K562 (cell line): ENCODE measurements at regions not wholly inside any gene's neighbourhood (a gene's known extent, or its start where the extent isn't known, plus 50 kb on each side); places are given as distances from the start of the nearest gene placed in this dataset.

Experiments used
- BRCA1 ChIP-seq, 2 experiments: fragments of 450-650 bp in 1 of 2; sonication (generic) in 1 of 2; formaldehyde crosslinking in 1 of 2; IDR thresholded peaks; 2 replicates each; pipeline versions ENCODE4 v1.5.0 to v1.6.1; 2017 to 2020; ENCODE audit warnings: mild to moderate bottlenecking in 1 of 2, missing genetic modification reagents in 1 of 2
- CC2D1A ChIP-seq: fragments of 450-650 bp; IDR thresholded peaks from 2 replicates; pipeline ENCODE4 v1.6.1; 2017; ENCODE audit warnings: mild to moderate bottlenecking
- CHCHD3 ChIP-seq: fragments of 250-450 bp; sonication (Bioruptor Pico); IDR thresholded peaks from 2 replicates; pipeline ENCODE4 v2.1.2; 2022; ENCODE audit warnings: mild to moderate bottlenecking
- ELF4 ChIP-seq: fragments of 450-650 bp; formaldehyde crosslinking; IDR thresholded peaks from 2 replicates; pipeline ENCODE4 v1.4.0; 2022; ENCODE audit warnings: missing genetic modification characterization
- EP300 ChIP-seq: IDR thresholded peaks from 2 replicates; pipeline ENCODE4 v1.6.1; 2012; ENCODE audit warnings: low read length, improper control_type of control experiment
- HDGF ChIP-seq: fragments of 450-650 bp; IDR thresholded peaks from 2 replicates; pipeline ENCODE4 v1.6.1; 2016
- HIVEP1 ChIP-seq: fragments of 250-450 bp; sonication (Bioruptor Pico); IDR thresholded peaks from 2 replicates; pipeline ENCODE4 v1.4.0; 2020; ENCODE audit warnings: mild to moderate bottlenecking
- KAT8 ChIP-seq: fragments of 450-650 bp; IDR thresholded peaks from 2 replicates; pipeline ENCODE4 v1.6.1; 2016; ENCODE audit warnings: low read depth, mild to moderate bottlenecking
- NFIC ChIP-seq: fragments of 450-650 bp; IDR thresholded peaks from 2 replicates; pipeline ENCODE4 v1.6.1; 2017; ENCODE audit warnings: mild to moderate bottlenecking, inconsistent platforms
- NR2C1 ChIP-seq, 2 experiments: fragments of 450-650 bp; IDR thresholded peaks; 2 replicates each; pipeline ENCODE4 v1.6.1; 2017; ENCODE audit warnings: mild to moderate bottlenecking in 2 of 2, antibody characterized with exemption in 1 of 2, inconsistent platforms in 1 of 2, missing compliant biosample characterization in 1 of 2, missing genetic modification characterization in 1 of 2
- RAD51 ChIP-seq: fragments of 450-650 bp; IDR thresholded peaks from 2 replicates; pipeline ENCODE4 v1.7.1; 2016; ENCODE audit warnings: low read depth, mild to moderate bottlenecking, borderline replicate concordance
- TCF3 ChIP-seq: sonication (generic); formaldehyde crosslinking; IDR thresholded peaks from 2 replicates; pipeline ENCODE4 v1.4.0; 2020; ENCODE audit warnings: mild to moderate bottlenecking, missing genetic modification reagents
- ZKSCAN3 ChIP-seq: fragments of 250-450 bp; sonication (Bioruptor Pico); IDR thresholded peaks from 2 replicates; pipeline ENCODE4 v1.4.0; 2020
- ZNF146 ChIP-seq: IDR thresholded peaks from one replicate; pipeline ENCODE4 v1.6.1; 2018; ENCODE audit warnings: missing compliant biosample characterization; ENCODE audit not compliant: unreplicated experiment
- ZNF76 ChIP-seq: fragments of 250-450 bp; sonication (Bioruptor Pico); IDR thresholded peaks from 2 replicates; pipeline ENCODE4 v1.4.0; 2020; ENCODE audit warnings: mild to moderate bottlenecking, moderate library complexity, borderline replicate concordance
- TF ChIP-seq, protein P1 (sequence below): fragments of 450-650 bp; IDR thresholded peaks from 2 replicates; pipeline ENCODE4 v1.6.1; 2016; ENCODE audit warnings: mild to moderate bottlenecking, moderate library complexity
- TF ChIP-seq, protein P2 (sequence below), 2 experiments: fragments of 450-650 bp; IDR thresholded peaks; 2 replicates each; pipeline ENCODE4 v1.6.1; 2016

DNA sequence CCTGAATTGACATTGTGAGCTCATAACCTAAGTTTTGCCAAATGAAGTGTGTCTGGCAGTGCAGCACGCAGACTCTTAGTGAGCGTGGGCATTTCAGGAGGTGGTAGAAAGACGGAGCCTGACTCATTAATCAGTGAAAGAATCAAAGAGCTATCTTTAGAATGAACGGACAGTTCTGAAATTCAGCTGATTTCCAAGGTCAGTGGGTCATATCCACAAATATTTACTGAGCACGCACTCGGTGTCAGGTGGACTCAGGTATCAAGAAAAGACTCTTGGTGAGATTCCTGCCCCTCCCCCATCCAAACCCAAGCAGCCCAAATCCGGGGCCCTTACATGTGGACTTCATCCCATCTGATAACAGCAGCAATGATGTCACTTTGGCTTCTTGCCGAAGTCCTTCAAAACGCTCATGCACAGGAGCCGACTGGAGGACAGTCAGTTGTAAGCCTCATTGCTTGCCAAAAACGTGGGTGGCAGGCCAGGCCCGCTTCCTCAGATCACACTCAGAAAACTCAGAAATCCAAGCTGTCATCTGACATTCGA, 185.8 kb downstream of the HS3ST3A1 start (continued):
- TF ChIP-seq, protein P1, sequence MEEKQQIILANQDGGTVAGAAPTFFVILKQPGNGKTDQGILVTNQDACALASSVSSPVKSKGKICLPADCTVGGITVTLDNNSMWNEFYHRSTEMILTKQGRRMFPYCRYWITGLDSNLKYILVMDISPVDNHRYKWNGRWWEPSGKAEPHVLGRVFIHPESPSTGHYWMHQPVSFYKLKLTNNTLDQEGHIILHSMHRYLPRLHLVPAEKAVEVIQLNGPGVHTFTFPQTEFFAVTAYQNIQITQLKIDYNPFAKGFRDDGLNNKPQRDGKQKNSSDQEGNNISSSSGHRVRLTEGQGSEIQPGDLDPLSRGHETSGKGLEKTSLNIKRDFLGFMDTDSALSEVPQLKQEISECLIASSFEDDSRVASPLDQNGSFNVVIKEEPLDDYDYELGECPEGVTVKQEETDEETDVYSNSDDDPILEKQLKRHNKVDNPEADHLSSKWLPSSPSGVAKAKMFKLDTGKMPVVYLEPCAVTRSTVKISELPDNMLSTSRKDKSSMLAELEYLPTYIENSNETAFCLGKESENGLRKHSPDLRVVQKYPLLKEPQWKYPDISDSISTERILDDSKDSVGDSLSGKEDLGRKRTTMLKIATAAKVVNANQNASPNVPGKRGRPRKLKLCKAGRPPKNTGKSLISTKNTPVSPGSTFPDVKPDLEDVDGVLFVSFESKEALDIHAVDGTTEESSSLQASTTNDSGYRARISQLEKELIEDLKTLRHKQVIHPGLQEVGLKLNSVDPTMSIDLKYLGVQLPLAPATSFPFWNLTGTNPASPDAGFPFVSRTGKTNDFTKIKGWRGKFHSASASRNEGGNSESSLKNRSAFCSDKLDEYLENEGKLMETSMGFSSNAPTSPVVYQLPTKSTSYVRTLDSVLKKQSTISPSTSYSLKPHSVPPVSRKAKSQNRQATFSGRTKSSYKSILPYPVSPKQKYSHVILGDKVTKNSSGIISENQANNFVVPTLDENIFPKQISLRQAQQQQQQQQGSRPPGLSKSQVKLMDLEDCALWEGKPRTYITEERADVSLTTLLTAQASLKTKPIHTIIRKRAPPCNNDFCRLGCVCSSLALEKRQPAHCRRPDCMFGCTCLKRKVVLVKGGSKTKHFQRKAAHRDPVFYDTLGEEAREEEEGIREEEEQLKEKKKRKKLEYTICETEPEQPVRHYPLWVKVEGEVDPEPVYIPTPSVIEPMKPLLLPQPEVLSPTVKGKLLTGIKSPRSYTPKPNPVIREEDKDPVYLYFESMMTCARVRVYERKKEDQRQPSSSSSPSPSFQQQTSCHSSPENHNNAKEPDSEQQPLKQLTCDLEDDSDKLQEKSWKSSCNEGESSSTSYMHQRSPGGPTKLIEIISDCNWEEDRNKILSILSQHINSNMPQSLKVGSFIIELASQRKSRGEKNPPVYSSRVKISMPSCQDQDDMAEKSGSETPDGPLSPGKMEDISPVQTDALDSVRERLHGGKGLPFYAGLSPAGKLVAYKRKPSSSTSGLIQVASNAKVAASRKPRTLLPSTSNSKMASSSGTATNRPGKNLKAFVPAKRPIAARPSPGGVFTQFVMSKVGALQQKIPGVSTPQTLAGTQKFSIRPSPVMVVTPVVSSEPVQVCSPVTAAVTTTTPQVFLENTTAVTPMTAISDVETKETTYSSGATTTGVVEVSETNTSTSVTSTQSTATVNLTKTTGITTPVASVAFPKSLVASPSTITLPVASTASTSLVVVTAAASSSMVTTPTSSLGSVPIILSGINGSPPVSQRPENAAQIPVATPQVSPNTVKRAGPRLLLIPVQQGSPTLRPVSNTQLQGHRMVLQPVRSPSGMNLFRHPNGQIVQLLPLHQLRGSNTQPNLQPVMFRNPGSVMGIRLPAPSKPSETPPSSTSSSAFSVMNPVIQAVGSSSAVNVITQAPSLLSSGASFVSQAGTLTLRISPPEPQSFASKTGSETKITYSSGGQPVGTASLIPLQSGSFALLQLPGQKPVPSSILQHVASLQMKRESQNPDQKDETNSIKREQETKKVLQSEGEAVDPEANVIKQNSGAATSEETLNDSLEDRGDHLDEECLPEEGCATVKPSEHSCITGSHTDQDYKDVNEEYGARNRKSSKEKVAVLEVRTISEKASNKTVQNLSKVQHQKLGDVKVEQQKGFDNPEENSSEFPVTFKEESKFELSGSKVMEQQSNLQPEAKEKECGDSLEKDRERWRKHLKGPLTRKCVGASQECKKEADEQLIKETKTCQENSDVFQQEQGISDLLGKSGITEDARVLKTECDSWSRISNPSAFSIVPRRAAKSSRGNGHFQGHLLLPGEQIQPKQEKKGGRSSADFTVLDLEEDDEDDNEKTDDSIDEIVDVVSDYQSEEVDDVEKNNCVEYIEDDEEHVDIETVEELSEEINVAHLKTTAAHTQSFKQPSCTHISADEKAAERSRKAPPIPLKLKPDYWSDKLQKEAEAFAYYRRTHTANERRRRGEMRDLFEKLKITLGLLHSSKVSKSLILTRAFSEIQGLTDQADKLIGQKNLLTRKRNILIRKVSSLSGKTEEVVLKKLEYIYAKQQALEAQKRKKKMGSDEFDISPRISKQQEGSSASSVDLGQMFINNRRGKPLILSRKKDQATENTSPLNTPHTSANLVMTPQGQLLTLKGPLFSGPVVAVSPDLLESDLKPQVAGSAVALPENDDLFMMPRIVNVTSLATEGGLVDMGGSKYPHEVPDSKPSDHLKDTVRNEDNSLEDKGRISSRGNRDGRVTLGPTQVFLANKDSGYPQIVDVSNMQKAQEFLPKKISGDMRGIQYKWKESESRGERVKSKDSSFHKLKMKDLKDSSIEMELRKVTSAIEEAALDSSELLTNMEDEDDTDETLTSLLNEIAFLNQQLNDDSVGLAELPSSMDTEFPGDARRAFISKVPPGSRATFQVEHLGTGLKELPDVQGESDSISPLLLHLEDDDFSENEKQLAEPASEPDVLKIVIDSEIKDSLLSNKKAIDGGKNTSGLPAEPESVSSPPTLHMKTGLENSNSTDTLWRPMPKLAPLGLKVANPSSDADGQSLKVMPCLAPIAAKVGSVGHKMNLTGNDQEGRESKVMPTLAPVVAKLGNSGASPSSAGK = peak; percentile 26; the same call in 1 of the 2 replicates
- peak; percentile 49 for TF ChIP-seq EP300
- no peak for TF ChIP-seq NR2C1 (IDR thresholded peaks at IDR 0.05)
- no peak for TF ChIP-seq NR2C1 (tag; IDR thresholded peaks at IDR 0.05)
- no peak for TF ChIP-seq ZNF76 (CRISPR knock-in tag)
- TF ChIP-seq TCF3 (CRISPR knock-in tag) = no peak
- peak; percentile 96 for TF ChIP-seq NFIC
- no peak for TF ChIP-seq HIVEP1 (CRISPR knock-in tag)
- TF ChIP-seq HDGF = no peak
- TF ChIP-seq CC2D1A = no peak
- TF ChIP-seq CHCHD3 = no peak
- no peak for TF ChIP-seq ELF4
- TF ChIP-seq, protein P2, sequence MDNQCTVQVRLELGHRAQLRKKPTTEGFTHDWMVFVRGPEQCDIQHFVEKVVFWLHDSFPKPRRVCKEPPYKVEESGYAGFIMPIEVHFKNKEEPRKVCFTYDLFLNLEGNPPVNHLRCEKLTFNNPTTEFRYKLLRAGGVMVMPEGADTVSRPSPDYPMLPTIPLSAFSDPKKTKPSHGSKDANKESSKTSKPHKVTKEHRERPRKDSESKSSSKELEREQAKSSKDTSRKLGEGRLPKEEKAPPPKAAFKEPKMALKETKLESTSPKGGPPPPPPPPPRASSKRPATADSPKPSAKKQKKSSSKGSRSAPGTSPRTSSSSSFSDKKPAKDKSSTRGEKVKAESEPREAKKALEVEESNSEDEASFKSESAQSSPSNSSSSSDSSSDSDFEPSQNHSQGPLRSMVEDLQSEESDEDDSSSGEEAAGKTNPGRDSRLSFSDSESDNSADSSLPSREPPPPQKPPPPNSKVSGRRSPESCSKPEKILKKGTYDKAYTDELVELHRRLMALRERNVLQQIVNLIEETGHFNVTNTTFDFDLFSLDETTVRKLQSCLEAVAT (IDR thresholded peaks at IDR 0.05) = no peak
- TF ChIP-seq KAT8 = no peak
- TF ChIP-seq ZKSCAN3 (CRISPR knock-in tag) = no peak
- no peak for TF ChIP-seq RAD51
- no peak for TF ChIP-seq BRCA1 (IDR thresholded peaks at IDR 0.05)
- TF ChIP-seq BRCA1 (CRISPR knock-in tag; IDR thresholded peaks at IDR 0.05) = no peak
- no peak for TF ChIP-seq ZNF146 (CRISPR knock-in tag)
